PFSK-1 (cell line): ENCODE measurements at regions not wholly inside any gene's neighbourhood (a gene's known extent, or its start where the extent isn't known, plus 50 kb on each side); places are given as distances from the start of the nearest gene placed in this dataset.

ENCODE experiments used
- FOXP2 ChIP-seq: optimal IDR thresholded peaks from 2 replicates; pipeline ENCODE3; 2011; ENCODE audit warnings: borderline replicate concordance, control low read depth, inconsistent platforms; ENCODE audit not compliant: insufficient read depth; ENCODE audit errors: extremely low read length, extremely low read depth
- POLR2AphosphoS5 ChIP-seq: IDR thresholded peaks from 2 replicates; pipeline ENCODE4 v1.6.1; 2012; ENCODE audit warnings: low read depth, mild to moderate bottlenecking, control low read depth, low read length, moderate library complexity
- REST ChIP-seq, 2 experiments: IDR thresholded peaks; 2 replicates each; pipeline versions ENCODE4 v1.6.1 to v1.8.0; 2011 to 2012; ENCODE audit warnings: low read depth in 2 of 2, low read length in 2 of 2, control low read depth in 1 of 2, inconsistent platforms in 1 of 2, mild to moderate bottlenecking in 1 of 2, moderate library complexity in 1 of 2; ENCODE audit not compliant: insufficient read depth in 1 of 2
- SIN3A ChIP-seq: IDR thresholded peaks from 2 replicates; pipeline ENCODE4 v1.6.1; 2012; ENCODE audit warnings: mild to moderate bottlenecking, low read length, moderate library complexity, borderline replicate concordance; ENCODE audit not compliant: insufficient read depth

GRCh38 chr2:128537646-128538045, 219.0 kb upstream of the HS6ST1 start:
- no peak for TF ChIP-seq FOXP2
- no peak for TF ChIP-seq POLR2AphosphoS5
- no peak for TF ChIP-seq REST (IDR thresholded peaks at IDR 0.05; ENCODE audit: insufficient read depth in 1 of 2, low read depth in 2 of 2, low read length in 2 of 2)
- TF ChIP-seq SIN3A = no peak
